ENCODE measurements at regions not wholly inside any gene's neighbourhood (a gene's known extent, or its start where the extent isn't known, plus 50 kb on each side); places are given as distances from the start of the nearest gene placed in this dataset.

DNA sequence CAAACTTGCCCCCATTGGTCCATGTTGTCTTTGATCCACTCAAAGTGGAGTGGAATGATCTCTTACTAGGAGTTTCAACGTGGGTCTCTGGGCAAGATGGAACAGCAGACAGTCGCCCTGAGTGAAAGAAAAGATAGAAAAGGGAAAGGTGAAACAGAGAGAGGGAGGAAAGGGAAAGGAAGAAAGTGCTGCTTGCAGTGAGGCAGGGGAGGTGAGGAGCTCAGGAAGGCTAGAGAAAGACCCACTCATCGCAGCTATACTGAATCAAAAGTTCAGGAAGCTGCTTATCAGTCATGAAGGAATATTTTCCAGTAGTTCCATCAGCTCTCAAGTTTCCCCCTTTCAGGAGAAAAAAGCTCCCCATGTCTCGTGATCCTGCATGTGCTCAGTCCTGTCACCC, 86.9 kb downstream of the ZNF467 start:
- intact Hi-C loops (cut with DNase I) = no loop called here
- Histone ChIP-seq H3K9ac (ENCODE audit: low read depth in 2 of 2, low read length in 2 of 2) (no peak overlapping the region), H3K9me3 (no peaks in the 10 kb centered on the region), H3K4me3 (no peak overlapping the region), H3K36me3 (no peaks in the 10 kb centered on the region), H3K4me1 (no peaks in the 10 kb centered on the region), H3K27me3 (peaks cover 5% of the 10 kb centered on the region), H3K27ac (no peak overlapping the region)
- TF ChIP-seq, protein P1, sequence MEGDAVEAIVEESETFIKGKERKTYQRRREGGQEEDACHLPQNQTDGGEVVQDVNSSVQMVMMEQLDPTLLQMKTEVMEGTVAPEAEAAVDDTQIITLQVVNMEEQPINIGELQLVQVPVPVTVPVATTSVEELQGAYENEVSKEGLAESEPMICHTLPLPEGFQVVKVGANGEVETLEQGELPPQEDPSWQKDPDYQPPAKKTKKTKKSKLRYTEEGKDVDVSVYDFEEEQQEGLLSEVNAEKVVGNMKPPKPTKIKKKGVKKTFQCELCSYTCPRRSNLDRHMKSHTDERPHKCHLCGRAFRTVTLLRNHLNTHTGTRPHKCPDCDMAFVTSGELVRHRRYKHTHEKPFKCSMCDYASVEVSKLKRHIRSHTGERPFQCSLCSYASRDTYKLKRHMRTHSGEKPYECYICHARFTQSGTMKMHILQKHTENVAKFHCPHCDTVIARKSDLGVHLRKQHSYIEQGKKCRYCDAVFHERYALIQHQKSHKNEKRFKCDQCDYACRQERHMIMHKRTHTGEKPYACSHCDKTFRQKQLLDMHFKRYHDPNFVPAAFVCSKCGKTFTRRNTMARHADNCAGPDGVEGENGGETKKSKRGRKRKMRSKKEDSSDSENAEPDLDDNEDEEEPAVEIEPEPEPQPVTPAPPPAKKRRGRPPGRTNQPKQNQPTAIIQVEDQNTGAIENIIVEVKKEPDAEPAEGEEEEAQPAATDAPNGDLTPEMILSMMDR (IDR thresholded peaks at IDR 0.05) = no peak
- DNase-seq = no peak

DNA sequence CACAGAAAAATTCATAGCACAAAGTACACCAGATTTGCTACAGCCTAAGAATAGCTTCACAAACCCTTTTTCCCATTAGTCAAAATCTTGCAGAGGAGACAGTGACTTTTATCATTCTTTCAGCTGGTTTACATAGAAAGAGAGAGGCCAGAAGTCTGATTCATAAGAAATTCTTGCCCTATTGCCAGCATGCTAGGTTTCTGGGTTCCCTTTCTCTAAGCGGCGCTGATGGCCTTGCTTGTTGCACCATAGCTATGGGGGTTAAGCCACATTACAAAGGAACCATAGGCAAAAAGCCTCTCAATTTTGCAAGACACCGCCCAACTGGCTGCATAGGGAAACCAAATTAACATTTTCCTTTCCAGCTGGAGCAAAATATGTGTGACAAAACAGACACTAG, 87.4 kb downstream of the ZNF467 start:
- no peaks in the 10 kb centered on the region for H3K4me1 ChIP-seq
- H3K27ac ChIP-seq = no peak overlapping the region
- intact Hi-C loops (cut with DNase I) = no loop called here
- TF ChIP-seq, protein P1 (IDR thresholded peaks at IDR 0.05) = no peak
- no peaks in the 10 kb centered on the region for H3K9me3 ChIP-seq
- peaks cover under 1% of the 10 kb centered on the region for H3K27me3 ChIP-seq
- H3K36me3 ChIP-seq = no peaks in the 10 kb centered on the region
- H3K4me3 ChIP-seq = no peak overlapping the region
- no peak for DNase-seq
- no peak overlapping the region for H3K9ac ChIP-seq (ENCODE audit: low read depth in 2 of 2, low read length in 2 of 2)

DNA sequence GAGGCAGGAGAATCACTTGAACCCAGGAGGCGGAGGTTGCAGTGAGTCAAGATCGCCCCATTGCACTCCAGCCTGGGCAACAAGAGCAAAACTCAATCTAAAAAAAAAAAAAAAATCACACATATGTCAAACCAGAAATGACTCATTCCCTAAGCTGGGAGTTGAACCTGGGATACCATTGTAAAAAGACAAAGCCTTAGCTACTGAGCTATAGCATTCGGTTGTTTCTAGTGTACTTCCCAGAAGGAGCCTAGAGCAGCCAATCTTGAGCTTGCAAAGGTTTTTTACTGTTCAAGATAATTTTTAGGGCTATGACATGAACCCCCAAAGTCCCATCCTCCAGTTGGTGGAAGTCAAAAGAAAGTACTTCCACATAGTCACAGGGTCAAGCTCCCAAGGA, 87.9 kb downstream of the ZNF467 start:
- intact Hi-C loops (cut with DNase I) = no loop called here
- no peak overlapping the region for H3K4me3 ChIP-seq
- no peaks in the 10 kb centered on the region for H3K9me3 ChIP-seq
- H3K27me3 ChIP-seq = no peaks in the 10 kb centered on the region
- H3K4me1 ChIP-seq = no peaks in the 10 kb centered on the region
- TF ChIP-seq, protein P1 (IDR thresholded peaks at IDR 0.05) = no peak
- no peak overlapping the region for H3K9ac ChIP-seq (ENCODE audit: low read depth in 2 of 2, low read length in 2 of 2)
- no peaks in the 10 kb centered on the region for H3K36me3 ChIP-seq
- no peak for DNase-seq
- H3K27ac ChIP-seq = no peak overlapping the region

DNA sequence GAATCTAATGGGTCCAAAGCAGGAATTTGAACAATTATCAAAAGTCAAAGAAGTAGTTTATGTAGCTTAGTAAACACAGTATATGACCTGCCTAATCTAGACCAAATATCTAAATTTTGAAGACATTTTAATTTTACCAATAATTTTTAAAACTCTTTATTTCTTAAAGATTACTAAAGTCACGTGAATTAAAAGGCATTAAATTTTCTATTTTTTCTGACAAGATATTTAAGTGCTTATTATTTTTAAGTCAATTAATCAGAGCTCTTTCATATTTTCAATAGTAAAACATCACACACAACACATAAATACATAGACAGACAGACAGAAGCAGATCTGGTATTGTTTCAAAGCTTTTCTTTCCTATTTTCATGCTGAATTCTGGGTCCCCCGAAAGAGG, 89.5 kb downstream of the ZNF467 start:
- intact Hi-C loops (cut with DNase I) = no loop called here

DNA sequence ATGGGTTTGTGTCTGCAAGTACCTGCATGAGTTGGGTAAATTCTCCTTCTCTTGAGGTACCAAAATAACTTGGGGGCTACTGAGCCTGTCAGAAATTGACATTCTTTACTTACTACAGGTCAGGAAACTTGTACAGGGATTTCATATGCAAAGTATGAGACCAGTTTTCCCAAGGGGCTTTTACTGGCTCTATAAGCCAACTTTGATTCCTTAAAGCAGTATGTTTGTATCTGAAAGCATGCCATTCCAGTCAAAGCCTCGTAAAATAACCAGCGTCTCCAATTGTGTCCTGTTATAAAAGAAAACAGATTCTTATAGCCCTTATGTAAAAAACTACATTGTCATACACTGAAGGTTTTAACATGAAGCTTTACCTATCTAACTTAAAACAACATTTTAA, 90.2 kb downstream of the ZNF467 start:
- intact Hi-C loops (cut with DNase I) = no loop called here
- H3K9me3 ChIP-seq = no peaks in the 10 kb centered on the region
- TF ChIP-seq, protein P1 (IDR thresholded peaks at IDR 0.05) = no peak

More for the DNA sequence above, 89.5 kb downstream of the ZNF467 start:
- Histone ChIP-seq H3K9ac (ENCODE audit: low read depth in 2 of 2, low read length in 2 of 2) (no peak overlapping the region), H3K27ac (no peak overlapping the region), H3K27me3 (no peaks in the 10 kb centered on the region), H3K9me3 (no peaks in the 10 kb centered on the region), H3K4me3 (no peak overlapping the region), H3K36me3 (no peaks in the 10 kb centered on the region), H3K4me1 (no peaks in the 10 kb centered on the region)
- no peak for DNase-seq
- TF ChIP-seq, protein P1 (IDR thresholded peaks at IDR 0.05) = no peak

DNA sequence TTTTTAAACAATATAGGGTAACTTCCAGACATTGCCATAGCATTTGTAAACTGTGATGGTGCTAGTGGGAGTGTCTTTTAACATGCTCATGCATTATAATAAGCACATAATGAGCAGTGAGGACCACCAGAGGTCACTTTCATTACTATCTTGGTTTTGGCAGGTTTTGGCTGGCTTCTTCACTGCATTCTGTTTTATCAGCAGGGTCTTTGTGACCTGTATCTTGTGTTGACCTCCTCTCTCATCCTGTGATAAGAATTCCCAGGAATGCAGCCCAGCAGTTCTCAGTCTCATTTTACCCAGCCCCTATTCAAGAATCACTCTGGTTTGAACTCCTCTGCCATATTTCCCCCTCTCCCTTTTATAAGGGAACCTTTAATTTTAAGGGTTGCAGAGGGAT, 91.3 kb downstream of the ZNF467 start:
- Histone ChIP-seq H3K4me1 (no peaks in the 10 kb centered on the region), H3K36me3 (no peaks in the 10 kb centered on the region), H3K4me3 (no peak overlapping the region), H3K9ac (ENCODE audit: low read depth in 2 of 2, low read length in 2 of 2) (no peak overlapping the region), H3K9me3 (no peaks in the 10 kb centered on the region), H3K27ac (no peak overlapping the region), H3K27me3 (no peaks in the 10 kb centered on the region)
- TF ChIP-seq, protein P1 (IDR thresholded peaks at IDR 0.05) = no peak
- no peak for DNase-seq
- intact Hi-C loops (cut with DNase I) = no loop called here

More for the DNA sequence above, 90.2 kb downstream of the ZNF467 start:
- no peak for DNase-seq
- H3K9ac ChIP-seq (ENCODE audit: low read depth in 2 of 2, low read length in 2 of 2) = no peak overlapping the region
- H3K27ac ChIP-seq = no peak overlapping the region
- no peaks in the 10 kb centered on the region for H3K27me3 ChIP-seq
- no peaks in the 10 kb centered on the region for H3K4me1 ChIP-seq
- H3K4me3 ChIP-seq = no peak overlapping the region
- H3K36me3 ChIP-seq = no peaks in the 10 kb centered on the region

Data from colonic mucosa (tissue), 4 donors.